ENCODE measurements at regions not wholly inside any gene's neighbourhood (a gene's known extent, or its start where the extent isn't known, plus 50 kb on each side); places are given as distances from the start of the nearest gene placed in this dataset.
"Not testable (repeated sequence)": the region's sequence is repeated elsewhere in the genome, so short reads cannot be mapped to it uniquely, and the experiment has no call there.

DNA sequence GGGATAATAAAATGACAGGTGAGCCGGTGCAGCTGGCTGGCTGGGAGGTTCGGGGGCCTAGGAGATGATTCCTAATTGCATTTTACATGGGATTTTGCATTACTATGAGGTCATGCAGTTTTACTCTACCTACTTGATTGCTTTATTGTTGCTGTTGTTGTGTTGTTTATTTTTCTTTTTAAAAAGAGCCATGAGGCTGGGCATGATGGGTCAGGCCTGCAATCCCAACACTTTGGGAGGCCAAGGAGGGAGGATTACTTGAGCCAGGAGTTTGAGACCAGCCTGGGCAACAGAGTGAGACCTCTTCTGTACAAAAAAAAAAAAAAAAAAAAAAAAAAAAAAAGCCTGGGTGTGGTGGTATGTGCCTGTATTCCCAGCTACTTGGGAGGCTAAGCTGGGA lies 104.8 kb downstream of the GJA1 start:
- no peak for DNase-seq (ENCODE audit: low read depth, low spot score)
- H3K27ac ChIP-seq: no peak overlapping the region

DNA sequence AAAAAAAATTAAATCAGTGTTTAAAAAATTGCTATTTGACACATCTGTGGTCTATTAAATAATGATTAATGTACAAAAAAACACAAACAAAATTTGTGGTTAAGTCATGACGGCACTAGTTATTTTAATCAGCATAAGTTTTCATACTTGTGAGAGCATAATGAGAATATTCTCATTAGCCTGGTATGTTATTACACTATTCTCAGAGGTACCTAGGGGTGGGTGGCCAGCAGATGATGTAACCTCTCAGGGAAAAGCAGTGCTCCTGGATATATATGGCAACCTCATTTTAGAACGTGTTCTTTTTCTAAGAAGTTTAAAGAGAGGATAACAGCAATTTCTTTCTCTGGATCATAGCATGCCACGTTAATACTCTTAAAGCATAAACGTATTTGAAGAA lies 109.2 kb downstream of the GJA1 start:
- no peak for DNase-seq (ENCODE audit: low read depth, low spot score)
- H3K27ac ChIP-seq: no peak overlapping the region

DNA sequence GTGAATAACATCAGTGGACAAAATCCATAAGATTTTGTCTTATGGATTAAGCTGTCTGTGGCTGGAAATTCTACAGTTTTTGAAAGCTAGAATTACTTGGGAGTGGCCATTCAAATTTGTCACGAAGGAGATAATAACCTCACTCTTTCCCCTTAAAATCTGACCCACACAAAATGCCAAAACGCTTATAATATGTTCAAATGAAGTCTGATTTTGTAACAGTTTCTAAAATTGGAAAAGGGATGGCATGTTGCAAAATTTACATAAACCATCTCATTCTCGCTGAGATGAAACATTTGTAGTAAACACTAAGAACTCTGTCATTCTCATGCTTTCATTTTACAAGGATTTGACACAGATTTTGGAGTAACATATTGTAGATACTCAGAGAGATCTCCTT lies 112.7 kb downstream of the GJA1 start:
- no peak for DNase-seq (ENCODE audit: low read depth, low spot score)
- H3K27ac ChIP-seq: no peak overlapping the region

DNA sequence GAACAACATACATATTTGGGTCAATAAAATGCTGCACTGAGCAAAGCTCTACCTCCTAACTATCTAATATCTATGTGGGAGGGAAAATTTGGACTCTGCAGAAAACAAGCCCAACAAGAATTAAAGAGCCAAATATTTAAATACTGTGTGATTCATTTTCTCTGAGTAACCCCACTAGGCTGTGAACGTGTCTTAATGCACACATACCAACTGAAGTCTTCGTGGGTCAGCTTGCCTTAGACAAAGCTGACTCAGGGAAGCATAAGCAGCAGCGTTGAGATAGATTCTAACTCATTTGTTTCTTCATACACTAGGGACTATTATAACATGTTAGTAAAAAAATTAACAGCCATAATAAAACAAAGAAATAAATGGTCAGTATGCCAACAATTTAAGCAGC lies 114.3 kb downstream of the GJA1 start:
- peak; percentile 84 for DNase-seq (ENCODE audit: low read depth, low spot score)
- H3K27ac ChIP-seq: peak overlapping the region; percentile 49

DNA sequence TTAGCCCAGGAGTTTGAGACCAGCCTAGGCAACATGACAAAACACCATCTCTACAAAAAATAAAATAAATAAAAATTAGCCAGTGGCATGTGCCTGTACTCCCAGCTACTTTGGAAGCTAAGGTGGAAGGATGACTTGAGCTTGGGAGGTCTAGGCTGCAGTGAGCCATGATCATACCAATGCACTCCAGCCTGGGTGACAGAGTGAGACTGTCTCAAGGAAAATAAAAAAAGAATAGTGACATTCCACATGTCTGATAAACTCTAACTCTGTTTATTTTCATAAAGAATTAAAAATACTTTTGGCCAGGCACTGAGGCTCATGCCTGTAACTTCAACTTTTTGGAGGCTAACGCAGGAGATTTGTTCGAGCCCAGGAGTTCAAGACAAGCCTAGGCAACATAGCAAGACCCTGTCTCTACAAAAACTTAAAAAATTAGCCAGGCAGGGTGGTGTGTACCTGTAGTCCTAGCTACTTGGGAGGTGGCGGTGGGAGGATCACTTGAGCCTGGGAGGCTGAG lies 115.1 kb downstream of the GJA1 start:
- no peak for DNase-seq (ENCODE audit: low read depth, low spot score)
- peak overlapping the region; percentile 49 for H3K27ac ChIP-seq

DNA sequence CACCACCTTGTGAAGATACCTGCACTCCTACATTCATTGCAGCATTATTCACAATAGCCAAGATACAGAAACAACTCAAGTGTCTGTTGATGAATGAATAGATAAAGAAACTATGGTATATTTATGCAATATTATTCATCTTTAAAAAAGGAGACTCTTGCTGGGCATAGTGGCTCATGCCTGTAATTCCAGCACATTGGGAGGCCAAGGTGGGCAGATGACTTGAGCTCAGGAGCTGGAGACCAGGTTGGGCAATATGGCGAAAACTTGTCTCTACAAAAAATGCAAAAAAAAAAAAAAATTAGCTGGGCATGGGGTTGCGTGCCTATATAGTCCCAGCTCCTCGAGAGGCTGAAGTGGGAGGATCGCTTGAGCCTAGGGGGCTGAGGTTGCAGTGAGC lies 119.8 kb downstream of the GJA1 start:
- DNase-seq (ENCODE audit: low read depth, low spot score): no peak
- no peak overlapping the region for H3K27ac ChIP-seq

DNA sequence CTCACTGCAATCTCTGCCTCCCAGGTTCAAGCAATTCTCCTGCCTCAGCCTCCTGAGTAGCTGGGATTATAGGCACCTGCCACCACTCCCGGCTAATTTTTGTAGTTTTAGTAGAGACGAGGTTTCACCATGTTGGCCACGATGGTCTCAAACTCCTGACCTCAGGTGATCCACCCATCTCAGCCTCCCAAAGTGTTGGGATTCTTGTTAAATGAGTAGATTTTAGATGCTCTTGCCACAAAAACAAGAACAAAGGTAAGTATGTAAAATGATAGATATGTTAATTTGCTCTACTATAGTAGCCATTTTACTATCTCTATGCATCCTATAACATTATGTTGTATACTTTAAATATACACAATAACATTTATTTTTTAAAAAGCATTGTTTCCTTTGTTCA lies 120.7 kb downstream of the GJA1 start:
- not testable (repeated sequence) for H3K27ac ChIP-seq; DNase-seq (ENCODE audit: low read depth, low spot score)

DNA sequence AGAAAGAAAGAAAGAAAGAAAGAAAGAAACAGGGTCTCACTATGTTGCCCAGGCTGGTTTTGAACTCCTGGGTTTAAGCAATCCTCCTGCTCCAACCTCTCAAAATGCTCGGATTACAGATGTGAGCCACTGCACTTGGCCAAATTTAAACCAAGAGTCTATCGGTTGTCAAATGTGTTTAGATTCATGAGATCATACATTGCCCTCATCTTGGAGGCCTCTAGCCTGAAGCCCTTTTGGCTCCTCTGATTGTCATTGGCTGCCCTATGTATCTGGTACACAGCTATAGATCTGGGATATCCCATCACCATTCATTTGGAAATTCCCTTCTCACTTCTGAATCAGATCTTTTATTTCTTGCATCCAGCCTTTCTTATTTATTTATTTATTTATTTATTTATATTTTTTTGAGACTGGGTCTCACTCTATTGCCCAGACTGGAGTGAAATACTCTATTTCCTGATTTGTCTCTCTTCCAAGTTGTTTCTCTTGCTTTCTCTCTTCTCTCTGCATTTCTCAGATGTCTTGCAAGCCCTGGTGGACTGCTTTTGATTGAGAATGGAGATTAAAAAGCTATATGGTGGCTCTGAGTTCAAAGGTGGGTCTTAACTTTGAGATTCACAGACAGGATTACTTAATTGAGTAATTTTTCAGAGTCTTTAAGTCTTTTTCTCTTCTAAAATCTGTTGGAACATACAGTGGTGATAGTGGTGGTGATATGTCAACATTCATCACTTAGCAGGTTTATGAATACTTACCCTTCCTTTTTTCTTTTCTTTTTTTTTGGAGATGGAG lies 121.9 kb downstream of the GJA1 start:
- no peak overlapping the region for H3K27ac ChIP-seq
- DNase-seq (ENCODE audit: low read depth, low spot score): no peak

DNA sequence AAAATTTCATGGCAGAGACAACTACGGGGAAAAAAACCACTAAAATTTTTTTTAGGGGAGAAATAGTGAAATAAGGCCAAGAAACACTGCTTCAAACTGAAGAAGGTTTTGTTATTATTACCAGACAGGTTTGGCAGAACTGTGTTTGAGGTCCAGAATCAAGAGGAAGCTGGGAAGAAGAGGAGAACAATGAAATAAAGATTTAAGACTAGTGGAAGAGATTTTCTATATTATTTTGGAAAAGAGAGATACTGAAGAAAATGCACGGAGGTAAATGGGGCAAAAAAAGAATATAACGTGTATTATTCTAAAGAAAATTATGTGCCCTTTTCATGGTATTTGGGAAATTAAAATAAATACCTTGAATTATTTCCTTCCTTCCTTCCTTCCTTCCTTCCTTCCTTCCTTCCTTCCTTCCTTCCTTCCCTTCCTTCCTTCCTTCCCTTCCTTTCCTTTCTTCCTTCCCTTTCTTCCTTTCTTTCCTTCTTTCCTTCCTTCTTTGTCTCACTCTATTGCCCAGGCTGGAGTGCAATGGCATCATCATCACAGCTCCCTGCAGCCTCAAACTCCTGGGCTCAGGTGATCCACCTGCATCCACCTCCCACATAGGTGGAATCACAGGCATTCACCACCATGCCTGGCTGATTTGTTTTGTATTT lies 124.3 kb downstream of the GJA1 start:
- DNase-seq (ENCODE audit: low read depth, low spot score): no peak
- no peak overlapping the region for H3K27ac ChIP-seq

DNA sequence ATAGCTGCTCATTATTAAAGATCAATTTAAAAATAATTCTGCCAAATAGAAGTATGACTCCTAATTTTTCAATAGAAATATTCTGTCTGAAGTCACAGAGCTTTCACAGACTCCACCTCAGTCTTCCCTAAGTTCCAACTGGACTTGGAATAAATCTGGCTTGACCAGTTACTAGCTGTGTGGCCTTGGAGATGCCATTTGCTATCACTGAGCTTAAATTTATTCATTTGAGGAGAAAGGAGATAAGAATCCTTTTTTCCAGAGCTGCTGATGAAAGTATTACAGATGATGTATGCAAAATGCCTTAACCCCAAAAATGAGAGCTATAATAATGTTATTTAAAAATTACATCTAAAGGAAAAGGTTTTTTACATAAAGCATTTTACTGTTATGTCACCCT lies 125.0 kb downstream of the GJA1 start:
- no peak for DNase-seq (ENCODE audit: low read depth, low spot score)
- H3K27ac ChIP-seq: no peak overlapping the region

DNA sequence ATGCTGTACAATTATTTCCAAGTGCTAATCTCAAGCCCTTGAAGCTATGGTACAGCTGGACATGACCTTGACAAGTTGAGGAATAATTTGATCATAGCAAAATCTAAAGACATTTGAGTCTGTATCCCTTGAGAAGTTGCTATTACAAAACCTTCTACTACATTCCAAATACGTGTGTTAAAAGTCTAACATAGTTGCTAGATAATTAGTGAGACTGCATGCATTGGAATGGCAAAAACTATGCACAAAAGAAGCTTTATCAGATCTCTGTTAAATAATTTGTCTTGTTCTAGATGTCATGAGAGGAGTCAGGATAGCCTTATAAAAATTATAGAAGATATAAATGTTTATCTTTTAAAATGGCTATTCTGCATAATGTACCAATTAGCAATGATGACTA lies 127.8 kb downstream of the GJA1 start:
- no peak overlapping the region for H3K27ac ChIP-seq
- DNase-seq (ENCODE audit: low read depth, low spot score): no peak

DNA sequence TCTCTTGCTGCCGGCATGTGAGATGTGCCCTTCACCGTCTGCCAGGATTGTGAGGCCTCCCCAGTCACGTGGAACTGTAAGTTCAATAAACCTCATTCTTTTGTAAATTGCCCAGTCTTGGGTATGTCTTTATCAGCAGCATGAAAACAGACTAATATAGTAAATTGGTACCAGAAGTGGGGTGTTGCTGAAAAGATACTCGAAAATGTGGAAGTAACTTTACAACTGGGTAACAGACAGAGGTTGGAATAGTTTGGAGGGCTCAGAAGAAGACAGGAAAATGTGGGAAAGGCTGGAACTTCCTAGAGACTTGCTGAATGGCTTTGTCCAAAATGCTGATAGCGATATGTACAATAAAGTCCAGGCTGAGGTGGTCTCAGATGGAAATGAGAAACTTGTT lies 129.1 kb downstream of the GJA1 start:
- DNase-seq (ENCODE audit: low read depth, low spot score); H3K27ac ChIP-seq: not testable (repeated sequence)

DNA sequence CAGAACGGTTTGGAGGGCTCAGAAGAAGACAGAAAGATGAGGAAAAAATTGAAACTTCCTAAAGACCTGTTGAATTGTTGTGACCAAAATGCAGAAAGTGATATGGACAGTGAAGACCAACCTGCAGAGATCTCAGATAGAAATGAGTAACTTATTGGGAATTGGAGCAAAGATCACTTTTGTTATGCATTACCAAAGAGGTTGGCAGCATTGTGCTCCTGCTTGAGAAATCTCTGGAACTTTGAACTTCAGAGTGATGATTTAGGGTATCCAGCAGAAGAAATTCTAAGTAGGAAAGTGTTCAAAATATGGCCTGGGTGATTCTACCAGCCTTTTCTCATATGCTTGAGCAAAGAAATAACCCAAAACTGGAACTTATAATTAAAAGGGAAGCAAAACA lies 136.0 kb downstream of the GJA1 start:
- DNase-seq (ENCODE audit: low read depth, low spot score): no peak
- no peak overlapping the region for H3K27ac ChIP-seq

DNA sequence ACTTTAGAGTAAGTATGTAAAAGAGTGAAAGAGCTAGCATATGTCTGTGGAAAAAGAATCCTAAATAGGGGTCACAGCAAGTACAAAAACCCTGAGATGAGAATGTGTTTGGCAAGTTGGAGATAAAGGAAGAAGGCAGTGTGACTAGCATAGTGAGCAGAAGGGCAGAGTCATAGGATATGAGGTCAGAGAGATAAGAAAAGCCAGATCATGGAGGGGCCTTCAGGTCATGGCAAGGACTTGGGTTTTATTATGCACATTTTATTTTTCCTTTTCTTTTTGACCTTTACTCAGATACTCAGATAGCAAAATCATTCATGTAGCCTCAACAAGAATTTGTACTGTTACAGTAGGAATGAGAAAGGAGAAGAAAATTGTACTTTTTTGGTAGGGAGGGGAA lies 138.0 kb downstream of the GJA1 start:
- H3K27ac ChIP-seq: no peak overlapping the region
- DNase-seq (ENCODE audit: low read depth, low spot score): no peak

DNA sequence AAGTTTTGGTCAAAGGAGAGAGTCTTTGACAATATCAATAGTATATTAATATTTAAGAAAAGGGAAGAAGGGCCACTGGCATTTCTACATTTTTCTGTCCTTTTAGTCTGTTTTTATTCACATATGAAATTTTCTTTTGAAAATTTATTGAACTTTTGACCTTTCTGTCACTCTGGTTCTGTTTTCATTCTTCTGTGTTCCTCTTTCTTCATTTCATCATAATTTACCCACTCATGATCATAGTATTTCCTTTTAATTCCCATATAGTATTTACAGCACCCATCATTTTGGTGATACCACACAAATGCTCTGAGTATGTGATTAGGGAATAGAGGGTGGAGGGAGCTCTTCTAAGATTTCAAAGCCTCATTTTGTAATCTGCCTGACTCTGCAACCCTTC lies 142.8 kb downstream of the GJA1 start:
- no peak for DNase-seq (ENCODE audit: low read depth, low spot score)
- H3K27ac ChIP-seq: no peak overlapping the region

DNA sequence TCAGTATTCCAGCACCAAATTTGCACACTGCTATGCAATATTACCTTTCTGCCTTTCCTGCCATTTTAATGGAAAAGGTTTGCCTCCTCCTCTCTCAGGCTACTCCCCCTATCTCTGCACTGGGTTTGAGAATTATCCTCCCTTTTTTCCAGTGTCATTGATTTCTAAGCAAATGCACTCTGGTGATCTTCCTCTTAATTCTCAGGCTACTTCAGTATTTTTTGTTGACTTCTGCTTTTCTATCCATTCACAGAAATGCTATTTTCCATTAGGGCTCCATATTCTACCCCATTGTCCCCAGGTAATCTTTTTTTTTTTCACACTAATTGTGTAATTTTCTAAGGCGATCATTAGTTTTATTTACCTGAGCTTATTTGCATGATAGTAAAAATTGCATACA lies 144.0 kb downstream of the GJA1 start:
- no peak overlapping the region for H3K27ac ChIP-seq
- no peak for DNase-seq (ENCODE audit: low read depth, low spot score)

DNA sequence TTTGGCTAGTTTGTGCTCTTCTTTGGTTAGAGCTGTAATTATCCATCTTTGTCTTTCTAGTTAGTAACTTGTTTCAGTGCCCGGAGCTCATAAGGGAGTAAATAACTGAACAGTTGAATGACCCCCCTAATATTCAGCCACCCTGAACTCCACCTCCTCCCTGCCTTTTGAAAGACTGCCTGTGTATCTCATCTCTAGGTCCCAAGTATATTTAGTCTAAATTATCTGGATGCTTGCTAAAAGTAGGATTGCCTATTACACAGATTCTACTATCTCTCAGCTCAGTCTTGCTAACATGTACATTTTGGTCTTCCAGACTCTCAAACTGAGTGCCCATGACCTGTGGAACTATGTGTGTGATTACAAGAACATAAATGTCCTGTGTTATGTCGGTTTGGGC lies 145.9 kb downstream of the GJA1 start:
- H3K27ac ChIP-seq: no peak overlapping the region
- DNase-seq (ENCODE audit: low read depth, low spot score): no peak

DNA sequence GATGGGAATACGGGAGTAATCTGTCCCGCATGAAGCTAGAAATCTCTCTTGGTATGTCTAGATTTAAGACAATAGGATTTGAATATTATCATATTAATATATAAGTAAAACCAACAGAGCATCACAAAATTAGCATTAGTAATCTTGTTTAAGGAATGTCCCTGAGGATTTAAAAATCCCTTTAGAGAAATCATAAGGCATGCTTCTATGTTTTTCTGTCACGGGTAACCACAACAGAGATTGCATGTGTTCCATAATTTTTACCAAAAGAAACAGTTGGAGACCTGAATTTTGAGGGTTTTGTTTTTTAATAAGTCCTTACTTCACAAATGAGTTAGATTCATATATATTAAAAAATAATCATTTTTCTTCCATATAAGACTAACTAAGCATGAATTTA lies 146.8 kb downstream of the GJA1 start:
- DNase-seq (ENCODE audit: low read depth, low spot score): no peak
- H3K27ac ChIP-seq: no peak overlapping the region

DNA sequence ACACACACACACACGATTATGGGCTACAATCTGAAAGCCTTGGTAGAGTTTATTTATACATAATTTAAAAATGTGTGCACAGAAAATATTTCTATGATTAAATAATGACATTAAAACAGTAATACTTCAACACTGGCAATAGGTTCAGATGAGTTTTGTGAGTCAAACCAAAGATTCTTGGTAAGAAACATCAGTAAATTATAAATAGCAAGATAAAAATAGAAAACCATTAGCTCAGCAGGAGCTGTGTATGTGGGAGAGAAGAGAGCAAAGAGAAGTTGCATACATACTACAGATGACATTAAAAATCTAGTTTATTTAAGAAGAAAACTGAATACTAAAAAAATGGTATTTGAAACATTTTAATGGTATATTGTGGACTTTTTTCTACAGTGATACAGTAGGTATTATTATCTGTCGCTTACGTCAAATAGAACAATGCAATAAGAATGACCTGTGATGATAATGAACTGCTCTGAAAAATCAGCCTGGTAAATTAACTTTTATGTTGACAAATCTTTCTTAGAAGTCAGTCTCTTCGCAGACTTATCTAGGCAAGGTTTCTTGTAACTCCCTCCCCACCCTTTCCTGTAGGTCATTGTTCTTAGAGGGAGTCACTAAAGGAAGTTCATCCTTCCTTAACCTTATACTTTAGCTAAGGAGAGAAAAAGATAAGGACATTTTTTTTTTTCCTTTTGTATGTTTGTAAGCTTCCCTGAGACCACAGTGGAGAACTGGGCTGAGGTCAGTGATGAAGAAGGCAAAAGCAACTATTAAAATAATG lies 149.3 kb downstream of the GJA1 start:
- no peak overlapping the region for H3K27ac ChIP-seq
- DNase-seq (ENCODE audit: low read depth, low spot score): no peak

DNA sequence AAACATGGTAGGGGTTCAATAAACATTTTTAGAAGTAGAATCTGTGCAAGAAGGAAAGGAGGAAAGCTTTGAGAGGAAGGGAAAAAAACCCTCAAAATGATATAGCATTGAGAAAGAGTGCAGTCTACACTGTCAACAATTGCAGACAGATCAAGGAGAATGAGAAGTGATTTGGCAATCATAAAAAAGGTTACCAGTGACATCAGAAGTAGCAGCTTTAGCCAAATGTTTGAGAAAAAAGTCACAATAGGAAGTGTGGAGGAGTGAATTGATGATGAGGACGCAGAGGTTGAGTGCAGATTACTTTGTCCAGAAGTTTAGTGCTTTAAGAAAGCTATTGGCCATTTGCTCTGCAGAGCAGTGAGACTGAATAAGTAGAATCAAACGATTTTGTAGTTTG lies 155.0 kb downstream of the GJA1 start:
- no peak for DNase-seq (ENCODE audit: low read depth, low spot score)

DNA sequence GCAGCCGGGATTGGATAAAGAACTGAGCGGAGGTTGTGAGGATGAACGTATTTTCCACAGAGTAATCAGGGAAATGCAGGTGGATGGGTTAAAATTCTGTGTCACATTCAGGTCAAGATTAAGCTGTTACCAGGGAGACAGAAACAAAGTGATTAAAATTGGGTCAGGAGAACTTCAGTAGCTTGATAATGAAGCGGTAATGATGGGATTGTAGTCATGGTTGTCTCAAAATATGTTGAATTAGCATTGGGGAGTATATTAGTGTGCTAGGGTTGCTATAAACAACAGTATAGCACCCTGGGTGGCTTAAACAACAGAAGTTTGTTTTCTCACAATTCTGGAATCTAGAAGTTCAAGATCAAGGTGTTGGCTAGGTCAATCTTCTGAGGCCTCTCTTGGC lies 155.5 kb downstream of the GJA1 start:
- DNase-seq (ENCODE audit: low read depth, low spot score): no peak
- no peak overlapping the region for H3K27ac ChIP-seq

More for the DNA sequence above, 155.0 kb downstream of the GJA1 start:
- H3K27ac ChIP-seq: no peak overlapping the region

All from epithelial cell of prostate (primary cell).